ENCODE measurements at regions not wholly inside any gene's neighbourhood (a gene's known extent, or its start where the extent isn't known, plus 50 kb on each side); places are given as distances from the start of the nearest gene placed in this dataset.

DNA sequence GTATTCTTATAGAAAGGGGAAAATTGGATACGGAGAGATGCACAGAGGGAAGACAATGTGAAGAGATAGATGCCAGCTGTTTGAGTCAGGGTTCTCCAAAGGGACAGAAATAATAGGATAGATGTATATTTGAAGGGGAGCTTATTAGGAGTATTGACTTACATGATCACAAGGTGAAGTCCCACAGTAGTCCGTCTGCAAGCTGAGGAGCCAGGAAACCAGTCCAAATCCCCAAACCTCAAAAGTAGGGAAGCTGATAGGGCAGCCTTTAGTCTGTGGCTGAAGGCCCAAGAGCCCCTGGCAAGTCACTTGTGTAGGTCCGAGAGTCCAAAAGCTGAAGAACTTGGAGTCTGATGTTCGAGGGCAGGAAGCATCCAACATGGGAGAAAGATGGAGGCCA is 569.6 kb upstream of the LARGE1 start:
- TF ChIP-seq, protein P1, sequence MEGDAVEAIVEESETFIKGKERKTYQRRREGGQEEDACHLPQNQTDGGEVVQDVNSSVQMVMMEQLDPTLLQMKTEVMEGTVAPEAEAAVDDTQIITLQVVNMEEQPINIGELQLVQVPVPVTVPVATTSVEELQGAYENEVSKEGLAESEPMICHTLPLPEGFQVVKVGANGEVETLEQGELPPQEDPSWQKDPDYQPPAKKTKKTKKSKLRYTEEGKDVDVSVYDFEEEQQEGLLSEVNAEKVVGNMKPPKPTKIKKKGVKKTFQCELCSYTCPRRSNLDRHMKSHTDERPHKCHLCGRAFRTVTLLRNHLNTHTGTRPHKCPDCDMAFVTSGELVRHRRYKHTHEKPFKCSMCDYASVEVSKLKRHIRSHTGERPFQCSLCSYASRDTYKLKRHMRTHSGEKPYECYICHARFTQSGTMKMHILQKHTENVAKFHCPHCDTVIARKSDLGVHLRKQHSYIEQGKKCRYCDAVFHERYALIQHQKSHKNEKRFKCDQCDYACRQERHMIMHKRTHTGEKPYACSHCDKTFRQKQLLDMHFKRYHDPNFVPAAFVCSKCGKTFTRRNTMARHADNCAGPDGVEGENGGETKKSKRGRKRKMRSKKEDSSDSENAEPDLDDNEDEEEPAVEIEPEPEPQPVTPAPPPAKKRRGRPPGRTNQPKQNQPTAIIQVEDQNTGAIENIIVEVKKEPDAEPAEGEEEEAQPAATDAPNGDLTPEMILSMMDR (IDR thresholded peaks at IDR 0.05): no peak
- TF ChIP-seq POLR2AphosphoS5 (IDR thresholded peaks at IDR 0.05) (no peak), EP300 (IDR thresholded peaks at IDR 0.05) (no peak)

All from stomach (tissue), 4 donors.